ENCODE measurements at regions not wholly inside any gene's neighbourhood (a gene's known extent, or its start where the extent isn't known, plus 50 kb on each side); places are given as distances from the start of the nearest gene placed in this dataset.

DNA sequence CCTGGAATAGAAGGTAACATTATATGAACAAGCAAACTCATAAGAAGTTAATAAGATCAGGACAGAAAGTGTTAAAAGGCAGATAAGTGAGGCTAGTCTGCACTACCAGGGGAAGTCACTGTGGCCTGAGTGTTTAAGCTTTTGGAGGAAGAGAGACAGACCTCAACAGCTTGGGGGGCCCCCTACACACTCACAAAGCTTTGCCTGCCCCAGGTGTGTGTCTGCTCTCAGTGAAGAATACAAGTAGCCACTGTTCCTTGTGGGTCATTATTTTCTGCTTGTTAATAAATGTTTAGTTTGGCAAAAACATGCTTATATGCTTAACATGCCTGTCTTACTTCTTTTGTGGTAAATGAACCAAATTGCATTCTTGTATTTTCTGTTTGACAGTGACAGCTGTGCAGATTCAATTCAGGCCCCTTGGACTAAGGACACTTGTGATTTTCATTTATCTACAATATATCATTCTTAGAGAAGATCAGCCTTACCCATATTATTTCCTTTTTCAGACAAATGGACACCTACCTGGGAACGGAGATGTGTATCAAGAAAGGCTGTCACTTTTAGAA lies 50.7 kb upstream of the C12orf71 start:
- Histone ChIP-seq H3K9me3 (replicated peaks; ENCODE audit: control insufficient read depth, insufficient read depth, low read length) (no peaks in the 10 kb centered on the region), H3K4me2 (ENCODE audit: insufficient read depth, low read length) (no peak overlapping the region), H3K79me2 (ENCODE audit: control insufficient read depth, insufficient read depth, low read length) (no peaks in the 10 kb centered on the region), H3K4me3 (replicated peaks in 1 of 3; ENCODE audit: insufficient read depth in 1 of 3, low read depth in 1 of 3, low read length in 3 of 3) (no peak overlapping the region), H3K9me1 (replicated peaks; ENCODE audit: control insufficient read depth, extremely low read depth, insufficient read depth, low read length) (no peaks in the 10 kb centered on the region), H3K27ac (ENCODE audit: insufficient read depth, low read depth, low read length) (no peak overlapping the region), H4K20me1 (replicated peaks; ENCODE audit: control insufficient read depth, extremely low read depth, insufficient read depth, low read length) (no peaks in the 10 kb centered on the region), H3K4me1 (ENCODE audit: control insufficient read depth, extremely low read depth, insufficient read depth, low read length) (no peaks in the 10 kb centered on the region), H3K36me3 (ENCODE audit: control insufficient read depth in 2 of 2, extremely low read depth in 1 of 2, insufficient read depth in 2 of 2, low read length in 2 of 2) (no peaks in the 10 kb centered on the region), H3K9ac (replicated peaks; ENCODE audit: extremely low read depth, insufficient read depth, low read length) (no peak overlapping the region), H3K27me3 (ENCODE audit: control insufficient read depth in 2 of 2, insufficient read depth in 2 of 2, low read length in 2 of 2) (no peaks in the 10 kb centered on the region), H2AFZ (ENCODE audit: low read depth, low read length) (no peak overlapping the region)
- intact Hi-C loops (cut with micrococcal nuclease) = no loop called here
- TF ChIP-seq FOS (IDR thresholded peaks at IDR 0.05; ENCODE audit: borderline replicate concordance, insufficient read depth, low read length) (no peak), CTCF (IDR thresholded peaks at IDR 0.05; ENCODE audit: extremely low read depth in 1 of 2, insufficient read depth in 1 of 2, low read depth in 1 of 2, low read length in 2 of 2) (no peak), MAX (IDR thresholded peaks at IDR 0.05; ENCODE audit: insufficient read depth, insufficient read length) (no peak), POLR2AphosphoS5 (IDR thresholded peaks at IDR 0.05; ENCODE audit: insufficient read depth, low read depth, low read length) (no peak), JUN (IDR thresholded peaks at IDR 0.05; ENCODE audit: borderline replicate concordance, insufficient read depth, insufficient read length, low read depth) (no peak), GATA2 (IDR thresholded peaks at IDR 0.05; ENCODE audit: insufficient read depth, insufficient read length, low read depth, low read length) (no peak), POLR2A (IDR thresholded peaks at IDR 0.05; ENCODE audit: low read depth, low read length) (no peak), EZH2 (IDR thresholded peaks at IDR 0.05; ENCODE audit: borderline replicate concordance, low read depth, low read length, severe bottlenecking) (no peak), MYC (IDR thresholded peaks at IDR 0.05; ENCODE audit: low read depth, low read length) (no peak)
- BruUV-seq (replicated peaks) = no TSS peak
- dilution Hi-C loops (cut with MboI; ENCODE audit: extremely low pct_ligation_motif_present, low sequenced_read_pairs) = no loop called here
- no peak for DNase-seq (ENCODE audit: low read depth, low spot score)
- CTCF ChIA-PET = interaction anchor here (1.4 to 1.5 kb wide), 2 partner anchors 19 to 173 kb away, joined by 3 to 7 read pairs; no protein-coding TSS in a partner anchor
- no peak for FAIRE-seq
- POLR2A ChIA-PET = no interaction called here

All from endothelial cell of umbilical vein (primary cell).